ENCODE measurements at regions not wholly inside any gene's neighbourhood (a gene's known extent, or its start where the extent isn't known, plus 50 kb on each side); places are given as distances from the start of the nearest gene placed in this dataset.

- no peaks in the 10 kb centered on the region for H3K4me1 ChIP-seq
- H3K4me3 ChIP-seq: no peak overlapping the region
- in situ Hi-C loops (cut with MboI; ENCODE audit: low sequenced_read_pairs in 4 of 4) (no loop called here), intact Hi-C loops (cut with DNase I; ENCODE audit: low total_unique reads) (no loop called here)
- H3K27ac ChIP-seq: no peak overlapping the region
- TF ChIP-seq POLR2A (IDR thresholded peaks at IDR 0.05): no peak
- TF ChIP-seq, protein P1, sequence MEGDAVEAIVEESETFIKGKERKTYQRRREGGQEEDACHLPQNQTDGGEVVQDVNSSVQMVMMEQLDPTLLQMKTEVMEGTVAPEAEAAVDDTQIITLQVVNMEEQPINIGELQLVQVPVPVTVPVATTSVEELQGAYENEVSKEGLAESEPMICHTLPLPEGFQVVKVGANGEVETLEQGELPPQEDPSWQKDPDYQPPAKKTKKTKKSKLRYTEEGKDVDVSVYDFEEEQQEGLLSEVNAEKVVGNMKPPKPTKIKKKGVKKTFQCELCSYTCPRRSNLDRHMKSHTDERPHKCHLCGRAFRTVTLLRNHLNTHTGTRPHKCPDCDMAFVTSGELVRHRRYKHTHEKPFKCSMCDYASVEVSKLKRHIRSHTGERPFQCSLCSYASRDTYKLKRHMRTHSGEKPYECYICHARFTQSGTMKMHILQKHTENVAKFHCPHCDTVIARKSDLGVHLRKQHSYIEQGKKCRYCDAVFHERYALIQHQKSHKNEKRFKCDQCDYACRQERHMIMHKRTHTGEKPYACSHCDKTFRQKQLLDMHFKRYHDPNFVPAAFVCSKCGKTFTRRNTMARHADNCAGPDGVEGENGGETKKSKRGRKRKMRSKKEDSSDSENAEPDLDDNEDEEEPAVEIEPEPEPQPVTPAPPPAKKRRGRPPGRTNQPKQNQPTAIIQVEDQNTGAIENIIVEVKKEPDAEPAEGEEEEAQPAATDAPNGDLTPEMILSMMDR (IDR thresholded peaks at IDR 0.05 in 4 of 5, conservative IDR thresholded peaks at IDR 0.05 in 1 of 5): no peak
- no peaks in the 10 kb centered on the region for H3K9me3 ChIP-seq
- H3K36me3 ChIP-seq: no peaks in the 10 kb centered on the region
- no peaks in the 10 kb centered on the region for H3K27me3 ChIP-seq
- DNase-seq (no peak), ATAC-seq (no peak)
Observed at GRCh38 chr9:24602693-24603352, 57.1 kb upstream of the IZUMO3 start.

All from gastrocnemius medialis (tissue), 4 donors.